ENCODE measurements at regions not wholly inside any gene's neighbourhood (a gene's known extent, or its start where the extent isn't known, plus 50 kb on each side); places are given as distances from the start of the nearest gene placed in this dataset.
"Not testable (repeated sequence)": the region's sequence is repeated elsewhere in the genome, so short reads cannot be mapped to it uniquely, and the experiment has no call there.

GRCh38 chr6:133795051-133795450 is 93.9 kb upstream of the TCF21 start:
- H3K4me3 ChIP-seq; H3K27ac ChIP-seq; FAIRE-seq; DNase-seq (ENCODE audit: low read depth in 1 of 2, low spot score in 1 of 2); H3K4me2 ChIP-seq; H3K4me1 ChIP-seq; ATAC-seq; POLR2A ChIA-PET: not testable (repeated sequence)
- CTCF ChIA-PET, result interaction anchor here (1.4 to 1.5 kb wide), 2 partner anchors 22 to 43 kb away, joined by 3 to 4 read pairs; no protein-coding TSS in a partner anchor
- peaks cover 10% of the 10 kb centered on the region; the same call in 2 of the 3 replicates for H3K9me3 ChIP-seq
- 96% methylated on average over 2 of the region's 2 CpGs for WGBS (ENCODE audit: missing lambda C conversion rate)

GRCh38 chr6:133796235-133796634 is 92.7 kb upstream of the TCF21 start:
- Histone ChIP-seq H3K4me2 (no peak overlapping the region), H3K27ac (no peak overlapping the region), H3K9me3 (peaks cover 13% of the 10 kb centered on the region; the same call in 2 of the 3 replicates), H3K4me3 (no peak overlapping the region), H3K4me1 (no peaks in the 10 kb centered on the region)
- TF ChIP-seq KDM5A (IDR thresholded peaks at IDR 0.05) (no peak), REST (IDR thresholded peaks at IDR 0.05) (no peak), CTCF (IDR thresholded peaks at IDR 0.05) (no peak), NFE2L2 (conservative IDR thresholded peaks at IDR 0.05; ENCODE audit: low read length) (no peak), MAFK (IDR thresholded peaks at IDR 0.05; ENCODE audit: partially characterized antibody) (no peak), HOXA7 (CRISPR knock-in tag; IDR thresholded peaks at IDR 0.05) (no peak), TFCP2L1 (CRISPR knock-in tag; IDR thresholded peaks at IDR 0.05) (no peak), KDM1A (IDR thresholded peaks at IDR 0.05; ENCODE audit: low read depth) (no peak), MYC (IDR thresholded peaks at IDR 0.05; ENCODE audit: borderline replicate concordance, low read length) (no peak), SREBF2 (IDR thresholded peaks at IDR 0.05) (no peak), RARB (CRISPR knock-in tag; IDR thresholded peaks at IDR 0.05) (no peak), NR3C1 (IDR thresholded peaks at IDR 0.05) (no peak), PHF8 (IDR thresholded peaks at IDR 0.05; ENCODE audit: borderline replicate concordance, low read depth) (no peak), ZFP36 (IDR thresholded peaks at IDR 0.05; ENCODE audit: borderline replicate concordance, partially characterized antibody) (no peak), FOXS1 (CRISPR knock-in tag; IDR thresholded peaks at IDR 0.05) (no peak), ESRRA (IDR thresholded peaks at IDR 0.05; ENCODE audit: borderline replicate concordance, low read length) (no peak), RNF2 (IDR thresholded peaks at IDR 0.05; ENCODE audit: borderline replicate concordance, low read depth) (no peak), ELK1 (IDR thresholded peaks at IDR 0.05; ENCODE audit: low read depth, low read length) (no peak)
- ChIA-PET POLR2A (no interaction called here), CTCF (interaction anchor here (1.5 kb wide), 3 partner anchors 8 to 120 kb away, joined by 3 to 6 read pairs (median 4); no protein-coding TSS in a partner anchor)
- FAIRE-seq, result no peak
- no peak for ATAC-seq
- DNase-seq (ENCODE audit: low read depth in 1 of 2, low spot score in 1 of 2), result no peak
- 71% methylated on average over 1 of the region's 1 CpG for WGBS (ENCODE audit: missing lambda C conversion rate)

Data from A549 (cell line).